SU-DHL-6 (cell line): ENCODE measurements at regions not wholly inside any gene's neighbourhood (a gene's known extent, or its start where the extent isn't known, plus 50 kb on each side); places are given as distances from the start of the nearest gene placed in this dataset.

Source experiments
- EZH2phosphoT487 ChIP-seq: fragments of 200-600 bp; sonication (generic), shearing (Covaris generic); conservative IDR thresholded peaks from 2 replicates; pipeline ENCODE4 v1.6.1; 2018; ENCODE audit warnings: mild to moderate bottlenecking, antibody characterized with exemption, low read length, moderate library complexity, mixed read lengths
- TF ChIP-seq, protein P1 (sequence below): fragments of 200-600 bp; sonication (generic); IDR thresholded peaks from one replicate; pipeline ENCODE4 v1.5.1; 2017; ENCODE audit warnings: antibody characterized with exemption, mild to moderate bottlenecking, low read length, moderate library complexity; ENCODE audit not compliant: insufficient read depth, poor library complexity, severe bottlenecking

DNA sequence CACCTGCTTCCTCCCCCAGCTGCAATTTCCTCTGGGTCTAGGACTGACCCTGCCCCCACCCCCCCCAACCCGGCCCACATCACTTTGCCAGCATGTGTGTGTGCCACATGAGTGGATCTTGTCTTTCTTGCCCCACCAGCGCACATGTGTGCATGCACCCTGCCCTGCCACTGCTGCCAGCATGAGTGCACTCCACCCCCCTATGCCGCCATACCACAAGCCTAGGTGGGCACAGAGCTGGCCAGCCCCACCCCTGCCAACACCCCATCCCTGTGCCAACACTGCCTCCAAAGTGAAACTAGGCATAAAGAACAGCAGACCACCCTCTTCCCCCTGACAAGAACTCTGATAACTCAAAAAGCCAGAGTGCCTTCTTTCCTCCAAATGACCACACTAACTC is 296.3 kb upstream of the SGO1 start:
- TF ChIP-seq, protein P1, sequence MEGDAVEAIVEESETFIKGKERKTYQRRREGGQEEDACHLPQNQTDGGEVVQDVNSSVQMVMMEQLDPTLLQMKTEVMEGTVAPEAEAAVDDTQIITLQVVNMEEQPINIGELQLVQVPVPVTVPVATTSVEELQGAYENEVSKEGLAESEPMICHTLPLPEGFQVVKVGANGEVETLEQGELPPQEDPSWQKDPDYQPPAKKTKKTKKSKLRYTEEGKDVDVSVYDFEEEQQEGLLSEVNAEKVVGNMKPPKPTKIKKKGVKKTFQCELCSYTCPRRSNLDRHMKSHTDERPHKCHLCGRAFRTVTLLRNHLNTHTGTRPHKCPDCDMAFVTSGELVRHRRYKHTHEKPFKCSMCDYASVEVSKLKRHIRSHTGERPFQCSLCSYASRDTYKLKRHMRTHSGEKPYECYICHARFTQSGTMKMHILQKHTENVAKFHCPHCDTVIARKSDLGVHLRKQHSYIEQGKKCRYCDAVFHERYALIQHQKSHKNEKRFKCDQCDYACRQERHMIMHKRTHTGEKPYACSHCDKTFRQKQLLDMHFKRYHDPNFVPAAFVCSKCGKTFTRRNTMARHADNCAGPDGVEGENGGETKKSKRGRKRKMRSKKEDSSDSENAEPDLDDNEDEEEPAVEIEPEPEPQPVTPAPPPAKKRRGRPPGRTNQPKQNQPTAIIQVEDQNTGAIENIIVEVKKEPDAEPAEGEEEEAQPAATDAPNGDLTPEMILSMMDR: no peak
- TF ChIP-seq EZH2phosphoT487: no peak
